ENCODE measurements at regions not wholly inside any gene's neighbourhood (a gene's known extent, or its start where the extent isn't known, plus 50 kb on each side); places are given as distances from the start of the nearest gene placed in this dataset.
"Not testable (repeated sequence)": the region's sequence is repeated elsewhere in the genome, so short reads cannot be mapped to it uniquely, and the experiment has no call there.

- no peak for DNase-seq
Measured at GRCh38 chr20:50433001-50433761, 77.0 kb upstream of the PTPN1 start.

GRCh38 chr20:50434321-50434652 lies 75.9 kb upstream of the PTPN1 start:
- DNase-seq, result no peak

- DNase-seq, result no peak
Measured at GRCh38 chr20:50434653-50435396, 75.4 kb upstream of the PTPN1 start.

GRCh38 chr20:50435397-50436051 lies 74.7 kb upstream of the PTPN1 start:
- no peak for DNase-seq

GRCh38 chr20:50436052-50436656 lies 74.0 kb upstream of the PTPN1 start:
- no peak for DNase-seq

GRCh38 chr20:50436696-50437095 lies 73.5 kb upstream of the PTPN1 start:
- no peak for DNase-seq

GRCh38 chr20:50438986-50439407 lies 71.2 kb upstream of the PTPN1 start:
- DNase-seq, result no peak

GRCh38 chr20:50439539-50440453 lies 70.4 kb upstream of the PTPN1 start:
- DNase-seq, result no peak

GRCh38 chr20:50442512-50442911 lies 67.7 kb upstream of the PTPN1 start:
- DNase-seq, result no peak

- DNase-seq, result no peak
Measured at GRCh38 chr20:50445354-50446151, 64.6 kb upstream of the PTPN1 start.

GRCh38 chr20:50446351-50447101 lies 63.7 kb upstream of the PTPN1 start:
- no peak for DNase-seq

- no peak for DNase-seq
Measured at GRCh38 chr20:50447102-50447804, 62.9 kb upstream of the PTPN1 start.

- no peak for DNase-seq
Measured at GRCh38 chr20:50447817-50448216, 62.4 kb upstream of the PTPN1 start.

- DNase-seq, result not testable (repeated sequence)
Measured at GRCh38 chr20:50448625-50449403, 61.4 kb upstream of the PTPN1 start.

- no peak for DNase-seq
Measured at GRCh38 chr20:50449738-50450492, 60.3 kb upstream of the PTPN1 start.

GRCh38 chr20:50450493-50450826 lies 59.7 kb upstream of the PTPN1 start:
- no peak for DNase-seq

GRCh38 chr20:50450881-50451752 lies 59.1 kb upstream of the PTPN1 start:
- peak; percentile 56 for DNase-seq
